ENCODE measurements at regions not wholly inside any gene's neighbourhood (a gene's known extent, or its start where the extent isn't known, plus 50 kb on each side); places are given as distances from the start of the nearest gene placed in this dataset.
A peak's percentile ranks its signal among the peaks of the same experiment; 100 is the strongest.

- no peak overlapping the region for H3K4me3 ChIP-seq
- H3K4me1 ChIP-seq = peaks cover 27% of the 10 kb centered on the region
- WGBS, 2 donors = 67 to 78% methylated on average over 13 of the region's 13 CpGs
- no peaks in the 10 kb centered on the region for H3K27me3 ChIP-seq
- H3K27ac ChIP-seq = no peak overlapping the region
- intact Hi-C loops (cut with DNase I) = no loop called here
- H3K9me3 ChIP-seq = no peaks in the 10 kb centered on the region
- DNase-seq (no peak), ATAC-seq (no peak)
- no peaks in the 10 kb centered on the region for H3K36me3 ChIP-seq (replicated peaks in 1 of 2; ENCODE audit: insufficient read depth in 1 of 2, low read depth in 2 of 2)
- TF ChIP-seq POLR2A (IDR thresholded peaks at IDR 0.05) = no peak
- TF ChIP-seq, protein P1, sequence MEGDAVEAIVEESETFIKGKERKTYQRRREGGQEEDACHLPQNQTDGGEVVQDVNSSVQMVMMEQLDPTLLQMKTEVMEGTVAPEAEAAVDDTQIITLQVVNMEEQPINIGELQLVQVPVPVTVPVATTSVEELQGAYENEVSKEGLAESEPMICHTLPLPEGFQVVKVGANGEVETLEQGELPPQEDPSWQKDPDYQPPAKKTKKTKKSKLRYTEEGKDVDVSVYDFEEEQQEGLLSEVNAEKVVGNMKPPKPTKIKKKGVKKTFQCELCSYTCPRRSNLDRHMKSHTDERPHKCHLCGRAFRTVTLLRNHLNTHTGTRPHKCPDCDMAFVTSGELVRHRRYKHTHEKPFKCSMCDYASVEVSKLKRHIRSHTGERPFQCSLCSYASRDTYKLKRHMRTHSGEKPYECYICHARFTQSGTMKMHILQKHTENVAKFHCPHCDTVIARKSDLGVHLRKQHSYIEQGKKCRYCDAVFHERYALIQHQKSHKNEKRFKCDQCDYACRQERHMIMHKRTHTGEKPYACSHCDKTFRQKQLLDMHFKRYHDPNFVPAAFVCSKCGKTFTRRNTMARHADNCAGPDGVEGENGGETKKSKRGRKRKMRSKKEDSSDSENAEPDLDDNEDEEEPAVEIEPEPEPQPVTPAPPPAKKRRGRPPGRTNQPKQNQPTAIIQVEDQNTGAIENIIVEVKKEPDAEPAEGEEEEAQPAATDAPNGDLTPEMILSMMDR (IDR thresholded peaks at IDR 0.05) = no peak
Measured at GRCh38 chr9:129323999-129324553, 146.0 kb upstream of the IER5L start.

DNA sequence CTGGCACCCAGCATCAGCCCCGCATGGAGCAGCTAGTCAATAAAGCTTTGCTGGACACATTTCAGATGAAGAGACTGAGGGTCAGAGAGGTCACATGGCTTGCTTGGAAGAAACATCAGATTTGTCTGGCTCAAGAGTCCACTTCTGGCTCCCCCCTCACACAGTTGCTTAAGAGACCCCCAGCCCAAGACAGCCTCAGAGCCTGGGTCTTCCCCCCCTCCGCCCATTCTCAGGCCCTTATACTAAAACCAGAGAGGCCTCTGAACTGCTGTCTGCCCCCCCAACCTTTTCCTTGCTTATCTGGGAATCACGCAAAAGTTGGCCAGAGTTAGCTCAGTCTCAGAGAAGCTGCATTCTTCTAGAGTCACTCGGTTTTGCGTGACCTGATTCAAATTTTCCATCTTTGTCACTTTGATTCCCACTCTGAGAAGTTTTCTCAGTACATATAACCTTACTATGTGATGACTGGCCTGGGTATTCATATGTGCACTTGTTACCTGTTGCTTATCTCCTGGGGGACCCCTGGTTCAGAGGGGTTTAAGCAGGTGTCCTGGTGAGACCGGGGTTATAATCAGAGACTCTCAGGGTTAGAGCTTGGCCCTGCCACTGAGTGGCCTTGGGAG is 145.4 kb upstream of the IER5L start:
- Histone ChIP-seq H3K27ac (no peak overlapping the region), H3K36me3 (replicated peaks in 1 of 2; ENCODE audit: insufficient read depth in 1 of 2, low read depth in 2 of 2) (no peaks in the 10 kb centered on the region), H3K9me3 (no peaks in the 10 kb centered on the region), H3K4me1 (peaks cover 27% of the 10 kb centered on the region), H3K4me3 (no peak overlapping the region), H3K27me3 (no peaks in the 10 kb centered on the region)
- TF ChIP-seq POLR2A (IDR thresholded peaks at IDR 0.05) = no peak
- TF ChIP-seq, protein P1 (IDR thresholded peaks at IDR 0.05) = no peak
- 52 to 65% methylated on average over 6 of the region's 6 CpGs for WGBS, 2 donors
- intact Hi-C loops (cut with DNase I) = no loop called here
- no peak for ATAC-seq
- DNase-seq = no peak

DNA sequence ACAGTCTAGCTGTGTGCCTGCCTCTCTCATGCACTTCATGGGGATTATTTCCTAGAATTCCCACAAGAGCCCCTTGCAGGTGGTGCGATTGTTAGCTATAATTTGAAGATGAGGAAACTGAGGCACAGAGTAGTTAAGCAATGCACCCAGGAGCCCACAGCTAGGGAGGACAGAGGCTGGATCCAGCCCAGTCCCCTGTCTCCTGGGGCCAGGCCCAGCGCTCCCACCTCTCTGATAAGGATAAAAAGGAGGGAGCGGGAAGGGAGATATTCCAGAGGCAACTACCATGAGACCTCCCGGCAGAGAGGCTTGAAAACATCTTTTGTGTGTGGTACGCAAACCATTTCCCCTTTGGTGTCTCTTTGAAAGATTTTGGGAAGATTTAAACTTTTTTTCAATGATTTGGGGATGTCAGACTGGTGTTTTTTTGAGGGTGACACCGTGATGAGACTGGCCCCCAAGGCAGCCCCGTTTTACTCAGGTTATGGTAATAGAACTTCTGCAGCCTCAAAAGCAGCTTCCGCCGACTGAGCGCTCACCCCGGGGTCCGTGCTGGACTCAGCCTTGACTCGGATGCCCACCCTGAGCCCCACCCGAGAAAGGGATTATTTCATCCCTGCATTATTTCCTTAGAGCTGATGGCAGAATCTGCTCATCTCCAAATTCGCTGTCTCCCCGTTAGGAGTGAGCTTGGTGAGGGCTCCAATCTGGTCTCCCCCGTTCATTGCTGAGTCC is 144.7 kb upstream of the IER5L start:
- no peak for TF ChIP-seq POLR2A (IDR thresholded peaks at IDR 0.05)
- TF ChIP-seq, protein P1 (IDR thresholded peaks at IDR 0.05) = no peak
- ATAC-seq (no peak), DNase-seq (no peak)
- no peaks in the 10 kb centered on the region for H3K9me3 ChIP-seq
- peaks cover 27% of the 10 kb centered on the region for H3K4me1 ChIP-seq
- H3K4me3 ChIP-seq = no peak overlapping the region
- no peaks in the 10 kb centered on the region for H3K36me3 ChIP-seq (replicated peaks in 1 of 2; ENCODE audit: insufficient read depth in 1 of 2, low read depth in 2 of 2)
- 85% methylated on average over 16 to 17 of the region's 17 CpGs for WGBS, 2 donors
- no peak overlapping the region for H3K27ac ChIP-seq
- intact Hi-C loops (cut with DNase I) = no loop called here
- no peaks in the 10 kb centered on the region for H3K27me3 ChIP-seq

GRCh38 chr9:129322022-129322621 is 144.1 kb upstream of the IER5L start:
- 99 to 100% methylated on average over 1 to 7 of the region's 7 CpGs for WGBS, 2 donors
- DNase-seq = peak in 1 of 4 donors; percentile 7
- intact Hi-C loops (cut with DNase I) = no loop called here
- no peak for ATAC-seq
- Histone ChIP-seq H3K4me1 (peaks cover 27% of the 10 kb centered on the region), H3K9me3 (no peaks in the 10 kb centered on the region), H3K27ac (peak overlapping the region in 3 of 4 donors; percentile 32 to 71 (median 48)), H3K4me3 (no peak overlapping the region), H3K36me3 (replicated peaks in 1 of 2; ENCODE audit: insufficient read depth in 1 of 2, low read depth in 2 of 2) (no peaks in the 10 kb centered on the region), H3K27me3 (no peaks in the 10 kb centered on the region)
- TF ChIP-seq, protein P1 (IDR thresholded peaks at IDR 0.05) = no peak
- TF ChIP-seq POLR2A (IDR thresholded peaks at IDR 0.05) = no peak

Measured in body of pancreas (tissue), 4 donors.